ENCODE measurements at regions not wholly inside any gene's neighbourhood (a gene's known extent, or its start where the extent isn't known, plus 50 kb on each side); places are given as distances from the start of the nearest gene placed in this dataset.

GRCh38 chr20:20888266-20888656, 175.8 kb upstream of the RALGAPA2 start:
- H2AFZ ChIP-seq (ENCODE audit: low read length), result no peak overlapping the region
- DNase-seq (ENCODE audit: insufficient read length, low spot score, missing footprints), result no peak
- no peak overlapping the region for H3K4me2 ChIP-seq (ENCODE audit: insufficient read depth, low read length)
- no peaks in the 10 kb centered on the region for H3K36me3 ChIP-seq (ENCODE audit: insufficient read depth, low read length)
- H3K4me1 ChIP-seq (ENCODE audit: insufficient read depth, low read length), result no peaks in the 10 kb centered on the region
- no peak overlapping the region for H3K27ac ChIP-seq (ENCODE audit: low read depth, low read length)
- H3K79me2 ChIP-seq (ENCODE audit: insufficient read depth, low read length), result no peaks in the 10 kb centered on the region
- H3K27me3 ChIP-seq (ENCODE audit: insufficient read depth, low read length), result no peaks in the 10 kb centered on the region
- no peak overlapping the region for H3K4me3 ChIP-seq (ENCODE audit: insufficient read depth, low read length)
- H4K20me1 ChIP-seq (ENCODE audit: insufficient read depth, low read length), result no peaks in the 10 kb centered on the region
- H3K9me3 ChIP-seq (ENCODE audit: low read depth, low read length), result no peaks in the 10 kb centered on the region
- TF ChIP-seq, protein P1, sequence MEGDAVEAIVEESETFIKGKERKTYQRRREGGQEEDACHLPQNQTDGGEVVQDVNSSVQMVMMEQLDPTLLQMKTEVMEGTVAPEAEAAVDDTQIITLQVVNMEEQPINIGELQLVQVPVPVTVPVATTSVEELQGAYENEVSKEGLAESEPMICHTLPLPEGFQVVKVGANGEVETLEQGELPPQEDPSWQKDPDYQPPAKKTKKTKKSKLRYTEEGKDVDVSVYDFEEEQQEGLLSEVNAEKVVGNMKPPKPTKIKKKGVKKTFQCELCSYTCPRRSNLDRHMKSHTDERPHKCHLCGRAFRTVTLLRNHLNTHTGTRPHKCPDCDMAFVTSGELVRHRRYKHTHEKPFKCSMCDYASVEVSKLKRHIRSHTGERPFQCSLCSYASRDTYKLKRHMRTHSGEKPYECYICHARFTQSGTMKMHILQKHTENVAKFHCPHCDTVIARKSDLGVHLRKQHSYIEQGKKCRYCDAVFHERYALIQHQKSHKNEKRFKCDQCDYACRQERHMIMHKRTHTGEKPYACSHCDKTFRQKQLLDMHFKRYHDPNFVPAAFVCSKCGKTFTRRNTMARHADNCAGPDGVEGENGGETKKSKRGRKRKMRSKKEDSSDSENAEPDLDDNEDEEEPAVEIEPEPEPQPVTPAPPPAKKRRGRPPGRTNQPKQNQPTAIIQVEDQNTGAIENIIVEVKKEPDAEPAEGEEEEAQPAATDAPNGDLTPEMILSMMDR (IDR thresholded peaks at IDR 0.05; ENCODE audit: extremely low read depth, low read depth, low read length), result no peak

- TF ChIP-seq, protein P1 (IDR thresholded peaks at IDR 0.05; ENCODE audit: extremely low read depth, low read depth, low read length), result no peak
- H3K9me3 ChIP-seq (ENCODE audit: low read depth, low read length), result no peaks in the 10 kb centered on the region
Observed at GRCh38 chr20:20887593-20888265, 175.3 kb upstream of the RALGAPA2 start.

DNA sequence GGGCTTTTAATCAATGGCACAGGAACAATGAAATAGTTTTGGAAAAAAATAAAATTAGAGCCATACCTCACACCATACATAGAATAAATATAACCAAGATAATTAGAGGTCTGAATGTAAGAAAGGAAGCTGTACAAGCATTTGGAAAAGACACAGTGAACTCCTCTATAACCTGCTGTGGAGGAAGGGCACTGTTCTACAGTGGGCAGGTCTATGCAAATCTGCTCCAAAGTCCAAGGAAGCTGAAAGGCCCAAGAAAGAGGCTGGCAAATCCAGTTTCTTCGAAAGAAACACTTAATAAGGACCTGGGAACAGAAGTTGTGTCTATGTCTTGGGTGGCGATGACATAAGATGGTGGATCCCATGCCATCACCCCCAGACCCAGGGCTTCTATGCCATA, 169.4 kb upstream of the RALGAPA2 start:
- Histone ChIP-seq H3K79me2 (ENCODE audit: insufficient read depth, low read length) (no peaks in the 10 kb centered on the region), H3K4me1 (ENCODE audit: insufficient read depth, low read length) (no peaks in the 10 kb centered on the region), H3K27ac (ENCODE audit: low read depth, low read length) (no peak overlapping the region), H3K4me2 (ENCODE audit: insufficient read depth, low read length) (no peak overlapping the region), H3K9me3 (ENCODE audit: low read depth, low read length) (no peaks in the 10 kb centered on the region), H2AFZ (ENCODE audit: low read length) (no peak overlapping the region), H3K4me3 (ENCODE audit: insufficient read depth, low read length) (no peak overlapping the region), H4K20me1 (ENCODE audit: insufficient read depth, low read length) (no peaks in the 10 kb centered on the region), H3K27me3 (ENCODE audit: insufficient read depth, low read length) (no peaks in the 10 kb centered on the region), H3K36me3 (ENCODE audit: insufficient read depth, low read length) (no peaks in the 10 kb centered on the region)
- no peak for DNase-seq (ENCODE audit: insufficient read length, low spot score, missing footprints)
- TF ChIP-seq, protein P1 (IDR thresholded peaks at IDR 0.05; ENCODE audit: extremely low read depth, low read depth, low read length), result no peak

More at GRCh38 chr20:20887593-20888265, 175.3 kb upstream of the RALGAPA2 start:
- Histone ChIP-seq H3K4me2 (ENCODE audit: insufficient read depth, low read length) (no peak overlapping the region), H3K27ac (ENCODE audit: low read depth, low read length) (no peak overlapping the region), H4K20me1 (ENCODE audit: insufficient read depth, low read length) (no peaks in the 10 kb centered on the region), H2AFZ (ENCODE audit: low read length) (no peak overlapping the region), H3K27me3 (ENCODE audit: insufficient read depth, low read length) (no peaks in the 10 kb centered on the region), H3K4me3 (ENCODE audit: insufficient read depth, low read length) (no peak overlapping the region), H3K4me1 (ENCODE audit: insufficient read depth, low read length) (no peaks in the 10 kb centered on the region), H3K79me2 (ENCODE audit: insufficient read depth, low read length) (no peaks in the 10 kb centered on the region), H3K36me3 (ENCODE audit: insufficient read depth, low read length) (no peaks in the 10 kb centered on the region)
- DNase-seq (ENCODE audit: insufficient read length, low spot score, missing footprints), result no peak

DNA sequence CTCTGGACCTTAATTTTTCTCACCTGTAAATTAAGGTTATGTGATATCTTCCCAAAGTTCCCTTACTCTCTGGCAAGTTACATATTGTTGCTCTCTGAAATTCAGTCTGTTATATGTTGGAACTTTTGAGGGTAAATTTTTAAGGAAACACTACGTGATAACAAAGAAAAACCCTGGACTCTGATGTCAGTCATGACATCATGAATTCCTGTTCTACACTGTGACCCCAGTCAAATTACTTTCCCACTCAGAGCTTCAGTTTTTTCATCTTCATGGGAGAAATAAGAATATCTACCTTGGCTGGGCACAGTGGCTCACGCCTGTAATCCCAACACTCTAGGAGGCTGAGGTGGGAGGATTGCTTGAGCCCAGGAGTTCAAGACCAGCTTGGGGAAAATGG, 164.6 kb upstream of the RALGAPA2 start:
- Histone ChIP-seq H3K4me2 (ENCODE audit: insufficient read depth, low read length) (no peak overlapping the region), H3K27ac (ENCODE audit: low read depth, low read length) (no peak overlapping the region), H3K4me1 (ENCODE audit: insufficient read depth, low read length) (no peaks in the 10 kb centered on the region), H3K36me3 (ENCODE audit: insufficient read depth, low read length) (no peaks in the 10 kb centered on the region), H4K20me1 (ENCODE audit: insufficient read depth, low read length) (no peaks in the 10 kb centered on the region), H3K79me2 (ENCODE audit: insufficient read depth, low read length) (no peaks in the 10 kb centered on the region), H3K4me3 (ENCODE audit: insufficient read depth, low read length) (no peak overlapping the region), H2AFZ (ENCODE audit: low read length) (no peak overlapping the region), H3K27me3 (ENCODE audit: insufficient read depth, low read length) (no peaks in the 10 kb centered on the region), H3K9me3 (ENCODE audit: low read depth, low read length) (no peaks in the 10 kb centered on the region)
- TF ChIP-seq, protein P1 (IDR thresholded peaks at IDR 0.05; ENCODE audit: extremely low read depth, low read depth, low read length), result no peak
- DNase-seq (ENCODE audit: insufficient read length, low spot score, missing footprints), result no peak

Measured in osteoblast (primary cell).